Suppressor macrophage treated with lipopolysaccharide for 1 hour (primary cell): ENCODE measurements at regions not wholly inside any gene's neighbourhood (a gene's known extent, or its start where the extent isn't known, plus 50 kb on each side); places are given as distances from the start of the nearest gene placed in this dataset.
"Not testable (repeated sequence)": the region's sequence is repeated elsewhere in the genome, so short reads cannot be mapped to it uniquely, and the experiment has no call there.

Source experiments
- DNase-seq, 3 donors: peaks; one replicate each; pipeline ENCODE4 v3.0.0-alpha.2; 2020 to 2022

- DNase-seq, result no peak
Measured at GRCh38 chr3:94414418-94414817, 351.6 kb downstream of the NSUN3 start.

DNA sequence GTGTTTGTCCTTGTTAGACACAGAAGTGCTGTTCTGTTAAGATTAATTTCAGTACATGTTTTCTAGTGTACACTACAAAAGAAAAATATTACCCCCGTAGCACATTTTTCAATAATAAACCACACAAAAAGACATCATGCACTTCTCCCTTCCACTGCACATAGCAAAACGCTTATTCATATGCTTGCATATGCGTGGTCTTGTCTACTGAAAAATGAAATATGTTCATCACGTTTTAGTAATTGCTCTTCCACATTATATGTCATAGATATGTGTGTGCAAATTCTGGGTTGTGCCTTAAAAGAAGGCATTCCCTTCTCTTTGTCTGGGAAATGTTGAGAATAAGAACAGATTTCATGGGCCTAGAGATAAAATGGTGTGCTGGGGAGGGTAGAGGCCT lies 353.9 kb downstream of the NSUN3 start:
- DNase-seq, result no peak

DNA sequence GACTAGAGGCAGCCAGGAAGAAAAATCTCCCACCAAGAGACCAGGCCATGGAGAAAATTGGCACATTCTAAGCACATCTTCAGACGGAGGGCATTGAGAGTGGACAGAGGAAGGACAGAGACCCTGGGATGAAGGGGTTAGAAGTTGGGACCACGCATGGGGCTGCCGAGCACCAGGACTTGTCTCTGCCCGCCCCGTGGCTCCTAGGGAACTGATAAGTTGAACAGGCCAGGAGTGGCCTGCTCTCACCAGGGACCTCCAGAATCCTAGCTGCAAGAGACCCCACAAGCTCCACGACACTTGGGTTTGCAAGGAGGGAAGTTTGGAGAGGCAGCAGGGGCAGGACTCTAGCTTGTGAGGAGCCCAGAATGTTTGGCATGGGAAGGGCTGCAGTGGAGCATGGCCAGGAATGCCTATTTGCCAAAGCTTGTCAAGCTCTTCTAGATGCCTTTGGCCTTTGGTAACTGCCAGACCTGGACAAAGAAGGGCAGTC lies 355.1 kb downstream of the NSUN3 start:
- no peak for DNase-seq

DNA sequence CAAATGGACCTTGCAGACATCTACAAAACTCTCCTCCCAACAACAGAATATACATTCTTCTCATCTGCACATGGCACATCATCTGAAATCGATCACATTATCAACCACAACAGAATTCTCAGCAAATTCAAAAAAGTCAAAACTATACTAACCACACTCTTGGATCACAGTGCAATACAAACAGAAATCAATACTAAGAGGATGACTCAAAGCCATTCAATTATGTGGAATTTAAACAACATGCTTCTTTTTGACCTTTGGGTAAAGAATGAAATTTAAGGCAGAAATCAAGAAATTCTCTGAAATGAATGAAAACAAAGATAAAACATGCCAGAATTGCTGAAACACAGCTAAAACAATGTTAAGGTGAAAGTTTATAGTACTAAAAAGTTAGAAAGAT lies 358.1 kb downstream of the NSUN3 start:
- no peak for DNase-seq

DNA sequence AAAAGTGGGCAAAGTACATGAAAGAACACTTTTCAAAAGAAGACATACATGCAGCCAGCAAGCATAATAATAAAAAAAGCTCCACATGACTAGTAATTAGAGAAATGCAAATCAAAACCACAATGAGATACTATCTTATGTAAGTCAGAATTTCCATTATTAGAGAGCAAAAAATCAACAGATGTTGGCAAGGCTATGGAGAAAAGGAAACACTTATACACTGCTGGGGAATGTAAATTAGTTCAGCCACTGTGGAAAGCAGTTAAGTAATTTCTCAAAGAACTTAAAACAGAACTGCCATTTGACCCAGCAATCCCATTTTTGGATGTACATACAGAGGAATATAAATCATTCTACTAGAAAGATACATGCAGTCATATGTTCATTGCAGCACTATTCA lies 360.7 kb downstream of the NSUN3 start:
- no peak for DNase-seq

DNA sequence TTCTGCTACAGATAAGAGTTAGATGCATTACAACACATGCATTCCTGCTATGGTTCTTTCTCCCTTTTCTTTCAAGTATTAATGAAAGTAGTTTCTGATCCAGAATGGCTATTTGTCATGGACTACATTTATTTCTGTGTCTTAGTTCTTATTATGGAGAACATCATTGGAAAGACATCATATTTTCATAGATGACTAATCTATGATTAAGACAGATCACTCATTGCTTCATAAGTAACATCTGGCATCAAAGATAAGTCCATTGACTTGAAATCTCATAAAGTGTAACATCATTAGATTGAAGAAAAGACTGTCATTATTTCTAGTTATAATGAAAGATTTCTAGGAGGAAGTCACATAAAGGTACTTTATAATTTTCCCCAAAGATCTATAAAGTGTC lies 366.7 kb downstream of the NSUN3 start:
- no peak for DNase-seq

GRCh38 chr3:94431876-94432570 lies 369.2 kb downstream of the NSUN3 start:
- no peak for DNase-seq

DNA sequence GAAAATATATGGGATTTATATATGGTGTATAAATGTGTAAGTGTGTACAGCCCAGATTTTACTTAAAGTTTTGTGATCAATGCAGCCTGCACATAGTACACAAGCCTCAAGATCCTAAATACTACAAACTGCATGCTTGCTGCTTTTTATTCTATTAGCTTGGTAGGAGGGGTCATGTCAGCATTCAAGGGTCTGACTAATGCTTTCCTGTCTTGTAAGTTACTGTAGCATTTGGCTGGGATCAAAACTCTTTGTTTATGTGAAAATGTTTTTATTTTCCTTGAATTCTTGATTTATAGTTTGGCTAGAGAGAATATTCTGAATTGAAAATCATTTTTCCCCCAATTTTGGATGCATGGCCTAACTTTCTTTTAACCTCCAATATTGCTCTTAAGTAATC lies 370.9 kb downstream of the NSUN3 start:
- DNase-seq, result no peak

- no peak for DNase-seq
Measured at GRCh38 chr3:94440767-94441493, 378.1 kb downstream of the NSUN3 start.

- DNase-seq, result no peak
Measured at GRCh38 chr3:94441494-94441847, 378.6 kb downstream of the NSUN3 start.

GRCh38 chr3:94453864-94454263 lies 391.0 kb downstream of the NSUN3 start:
- DNase-seq, result no peak

DNA sequence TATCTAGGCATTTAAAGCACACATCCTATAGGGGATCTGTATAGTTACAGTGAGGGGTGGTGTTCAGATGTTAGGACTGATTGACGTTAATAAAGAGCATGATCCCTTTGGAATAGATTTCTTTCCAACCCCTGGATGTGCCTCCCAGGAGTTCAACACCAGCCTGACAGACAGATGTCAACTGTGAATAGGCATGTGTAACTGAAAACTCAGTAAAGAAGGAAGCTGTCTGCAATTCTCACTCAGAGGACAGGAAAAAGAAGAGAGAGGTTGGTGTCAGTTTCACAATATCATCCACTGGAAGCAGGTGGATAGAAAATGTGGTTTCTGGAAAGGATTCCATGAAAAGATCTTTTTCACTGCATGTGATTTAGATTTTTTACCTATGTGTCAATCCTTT lies 396.3 kb downstream of the NSUN3 start:
- no peak for DNase-seq

DNA sequence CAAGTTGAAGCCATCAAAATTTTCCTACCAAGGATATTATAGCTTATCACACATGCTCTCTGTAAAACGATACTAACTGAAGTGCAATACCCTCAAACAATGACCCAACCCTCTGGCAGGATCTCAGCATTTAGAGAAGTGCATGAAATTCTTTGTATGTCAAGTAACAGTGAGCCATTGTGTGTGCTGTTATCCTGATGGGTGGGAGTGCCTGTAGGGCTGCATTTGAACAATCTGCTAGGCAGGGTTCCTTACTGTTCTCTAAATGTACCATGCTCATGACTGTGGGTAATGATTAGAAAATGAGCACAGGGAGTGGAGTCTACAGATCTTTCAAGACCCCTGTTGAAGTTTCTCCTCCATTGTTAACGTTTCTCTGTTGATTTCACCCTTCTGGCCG lies 398.1 kb downstream of the NSUN3 start:
- DNase-seq, result no peak

- no peak for DNase-seq
Measured at GRCh38 chr3:94462931-94463330, 400.1 kb downstream of the NSUN3 start.

GRCh38 chr3:94472511-94472910 lies 409.6 kb downstream of the NSUN3 start:
- no peak for DNase-seq

DNA sequence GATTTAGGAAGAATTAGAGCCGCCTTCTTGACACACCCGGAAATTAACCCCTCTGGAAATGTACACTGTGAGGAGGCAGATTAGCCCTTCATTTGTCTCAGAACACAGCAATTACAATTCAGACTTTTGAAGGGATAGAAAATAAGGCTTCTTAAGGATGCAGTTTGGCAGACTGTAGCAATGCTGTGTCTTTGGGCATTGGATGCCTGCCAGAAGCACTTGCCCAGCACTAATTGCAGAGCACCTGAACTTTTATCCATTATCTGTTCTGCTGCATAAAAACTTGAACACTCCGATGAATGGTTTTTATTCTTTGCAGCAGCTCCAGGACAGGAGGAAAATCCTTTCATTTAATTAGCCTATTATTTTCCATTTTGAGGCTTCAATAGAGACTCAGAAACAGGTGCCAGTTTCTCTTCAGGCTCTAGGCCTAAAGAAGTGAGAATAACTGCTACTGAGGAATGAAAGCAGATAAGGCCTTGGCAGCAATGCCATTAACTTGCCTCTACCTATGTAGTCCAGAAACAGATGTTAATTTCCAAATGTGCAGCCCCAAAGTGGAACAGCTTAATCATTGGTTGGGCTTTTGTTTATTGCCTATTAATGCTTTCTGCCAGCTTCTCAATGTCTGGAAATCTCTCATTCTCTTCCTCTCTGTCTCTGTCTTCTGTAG lies 418.5 kb downstream of the NSUN3 start:
- DNase-seq, result no peak

GRCh38 chr3:94482686-94483085 lies 419.8 kb downstream of the NSUN3 start:
- DNase-seq, result no peak

DNA sequence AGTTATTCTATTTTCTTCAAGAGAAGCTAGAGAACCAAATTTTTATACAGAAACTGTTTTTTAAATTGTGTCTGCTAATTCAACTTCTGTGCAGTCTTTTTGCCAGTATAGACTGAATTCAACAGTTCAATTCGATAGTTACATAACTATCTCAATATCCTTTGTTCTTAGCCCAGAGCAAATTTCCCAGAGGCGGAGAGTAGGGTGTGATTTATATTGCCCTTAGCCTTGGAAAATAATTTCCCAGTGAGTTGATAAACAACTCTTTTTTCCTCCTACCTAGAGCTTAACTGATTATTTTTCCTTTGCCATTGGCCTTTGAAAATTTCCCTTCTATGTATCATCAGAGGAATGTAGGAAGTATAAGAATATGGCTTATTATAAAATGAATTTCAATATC lies 420.5 kb downstream of the NSUN3 start:
- no peak for DNase-seq

GRCh38 chr3:94494992-94495391 lies 432.1 kb downstream of the NSUN3 start:
- no peak for DNase-seq

- no peak for DNase-seq
Measured at GRCh38 chr3:94500146-94500545, 437.3 kb downstream of the NSUN3 start.

GRCh38 chr3:94507354-94507753 lies 444.5 kb downstream of the NSUN3 start:
- not testable (repeated sequence) for DNase-seq

- DNase-seq, result no peak
Measured at GRCh38 chr3:94512876-94513275, 450.0 kb downstream of the NSUN3 start.

DNA sequence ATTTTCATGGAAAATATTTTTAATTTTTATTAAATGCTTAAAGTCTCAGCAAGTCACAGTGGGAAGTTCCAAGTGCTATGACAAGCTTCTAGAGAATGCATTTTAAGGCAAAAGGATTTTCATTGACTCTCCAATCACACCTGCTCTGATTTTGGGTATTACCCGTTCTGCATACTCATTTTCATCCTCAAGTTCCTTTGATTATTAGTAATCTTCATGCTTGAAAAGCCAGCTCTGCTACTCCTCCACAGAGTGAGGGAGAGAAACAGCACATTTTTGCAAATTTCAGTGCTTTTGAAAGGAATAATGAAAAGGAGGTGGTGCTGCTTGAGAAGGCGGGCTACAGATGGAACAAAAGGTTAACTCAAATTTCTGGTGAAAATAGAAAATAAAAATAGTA lies 450.7 kb downstream of the NSUN3 start:
- DNase-seq, result no peak

DNA sequence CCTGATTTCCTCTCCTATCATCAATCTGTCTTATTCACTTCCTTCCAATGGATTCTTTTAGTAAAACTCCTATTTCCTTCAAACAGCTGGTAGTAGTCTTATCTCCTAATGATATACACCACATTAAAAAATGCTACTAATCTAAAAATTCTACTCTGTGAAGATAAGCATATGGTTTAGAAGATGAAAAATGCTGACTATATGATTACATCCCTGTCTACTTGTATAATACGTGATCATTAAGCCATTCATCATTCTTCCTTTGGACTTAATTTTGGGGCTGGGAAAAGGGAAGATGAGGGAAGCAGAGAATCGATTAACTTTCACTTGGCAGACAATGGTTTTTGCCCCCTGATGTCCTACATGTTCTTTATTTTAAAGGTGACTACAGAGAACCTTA lies 453.1 kb downstream of the NSUN3 start:
- no peak for DNase-seq
